K562 (cell line): ENCODE measurements at regions not wholly inside any gene's neighbourhood (a gene's known extent, or its start where the extent isn't known, plus 50 kb on each side); places are given as distances from the start of the nearest gene placed in this dataset.

Experiments used
- ATAC-seq: fragments of 200-7000 bp; cut with Tn5 transposase; 3 replicates; pipeline ENCODE4 v1.9.1; 2020; ENCODE audit warnings: moderate library complexity
- BruUV-seq: library from RNA; stranded (reverse); fragments of 400-500 nt; replicated peaks from 2 replicates; lab custom pipeline; 2021; lab: Mats Ljungman, UMichigan
- CTCF ChIA-PET: fragments of 300-600 bp; formaldehyde crosslinking; extraction: SDS; loops from one replicate; lab custom pipeline; 2021; ENCODE audit warnings: low intra/inter-chr PET ratio; lab: Yijun Ruan, JAX
- POLR2A ChIA-PET: fragments of 300-600, 350-650 bp; sonication (Branson Sonifier 250); formaldehyde crosslinking; extraction: SDS; loops from one replicate; lab custom pipeline; 2021; ENCODE audit warnings: antibody characterized with exemption, inconsistent platforms; lab: Yijun Ruan, JAX
- DNase-seq, 4 experiments: peaks; one replicate each; pipeline versions ENCODE4 v3.0.0 to v3.0.0-alpha.2; 2011 to 2018; ENCODE audit warnings: low spot score in 3 of 4, mixed read lengths in 3 of 4; ENCODE audit errors: extremely low read depth in 1 of 4
- FAIRE-seq: peaks from 2 replicates; lab custom pipeline; 2011; peaks lifted over from hg19 to GRCh38; lab: Jason Lieb, UNC
- H2AFZ ChIP-seq: 2 replicates; pipeline ENCODE4 v1.6.0; 2011; ENCODE audit warnings: low read depth, low read length, control low read depth, inconsistent platforms
- H3K27ac ChIP-seq: fragments of 200-600 bp; 3 replicates; pipeline ENCODE4 v1.8.0; 2011; ENCODE audit warnings: low read depth, mild to moderate bottlenecking, control low read depth, inconsistent platforms, low read length, moderate library complexity, mixed read lengths; ENCODE audit errors: extremely low read depth
- H3K27me3 ChIP-seq, 2 experiments: fragments of 300-600 bp in 1 of 2; 2 replicates in 1 of 2; 3 replicates in 1 of 2; pipeline versions ENCODE4 v1.6.0 to v1.8.0; 2011; ENCODE audit warnings: inconsistent platforms in 2 of 2, low read length in 2 of 2, mild to moderate bottlenecking in 1 of 2, mixed read lengths in 1 of 2, moderate library complexity in 1 of 2; ENCODE audit not compliant: control insufficient read depth in 2 of 2, insufficient read depth in 2 of 2
- H3K36me3 ChIP-seq: fragments of 300-600 bp; 3 replicates; pipeline ENCODE4 v1.8.0; 2011; ENCODE audit warnings: mild to moderate bottlenecking, low read length, inconsistent platforms; ENCODE audit not compliant: control insufficient read depth, insufficient read depth
- H3K4me1 ChIP-seq, 2 experiments: fragments of 200-600 bp in 1 of 2; replicated peaks in 1 of 2; 2 replicates in 1 of 2; 3 replicates in 1 of 2; pipeline versions ENCODE4 v1.5.1 to v1.8.0; 2011; ENCODE audit warnings: inconsistent platforms in 2 of 2, low read length in 2 of 2, mild to moderate bottlenecking in 1 of 2, mixed read lengths in 1 of 2, moderate library complexity in 1 of 2; ENCODE audit not compliant: control insufficient read depth in 2 of 2, insufficient read depth in 2 of 2
- H3K4me2 ChIP-seq: 2 replicates; pipeline ENCODE4 v1.6.1; 2011; ENCODE audit warnings: low read length, control low read depth, inconsistent platforms, mixed read lengths; ENCODE audit not compliant: insufficient read depth
- H3K4me3 ChIP-seq: fragments of 200-600 bp; sonication (generic), shearing (Covaris generic); 2 replicates; pipeline ENCODE4 v1.5.1; 2016; ENCODE audit warnings: control low read depth, inconsistent platforms
- H3K79me2 ChIP-seq: fragments of 200-600 bp; 3 replicates; pipeline ENCODE4 v1.8.0; 2011; ENCODE audit warnings: low read length, inconsistent platforms; ENCODE audit not compliant: control insufficient read depth, insufficient read depth
- H3K9ac ChIP-seq, 2 experiments: 2 replicates each; pipeline versions ENCODE4 v1.6.0 to v1.6.1; 2011; ENCODE audit warnings: low read depth in 2 of 2, low read length in 2 of 2, control low read depth in 1 of 2, inconsistent platforms in 1 of 2, mild to moderate bottlenecking in 1 of 2, mixed read lengths in 1 of 2; ENCODE audit not compliant: insufficient read depth in 1 of 2
- H3K9me1 ChIP-seq: one replicate; pipeline ENCODE4 v1.6.0; 2011; ENCODE audit warnings: inconsistent platforms, mild to moderate bottlenecking, low read length, moderate library complexity; ENCODE audit not compliant: control insufficient read depth, insufficient read depth
- H3K9me3 ChIP-seq: replicated peaks from 2 replicates; pipeline ENCODE4 v1.5.1; 2011; ENCODE audit warnings: low read depth, low read length, inconsistent platforms; ENCODE audit not compliant: control insufficient read depth, insufficient read depth
- H4K20me1 ChIP-seq: replicated peaks from 2 replicates; pipeline ENCODE4 v1.6.1; 2011; ENCODE audit warnings: low read length, inconsistent platforms, mixed read lengths; ENCODE audit not compliant: control insufficient read depth, insufficient read depth
- CBFA2T2 ChIP-seq: fragments of 450-650 bp; conservative IDR thresholded peaks from 2 replicates; pipeline ENCODE4 v1.6.1; 2017; ENCODE audit warnings: mild to moderate bottlenecking
- CCNT2 ChIP-seq: IDR thresholded peaks from 2 replicates; pipeline ENCODE4 v1.6.1; 2011; ENCODE audit warnings: borderline replicate concordance, low read depth, mild to moderate bottlenecking, moderate library complexity, mixed read lengths, low read length; ENCODE audit not compliant: insufficient read length; ENCODE audit errors: extremely low read depth
- DPF2 ChIP-seq: fragments of 450-650 bp; IDR thresholded peaks from 2 replicates; pipeline ENCODE4 v1.6.1; 2016
- GATAD2B ChIP-seq: fragments of 450-650 bp; IDR thresholded peaks from 2 replicates; pipeline ENCODE4 v1.6.1; 2017; ENCODE audit warnings: mild to moderate bottlenecking, borderline replicate concordance
- HDAC2 ChIP-seq: fragments of 450-650 bp; IDR thresholded peaks from 2 replicates; pipeline ENCODE4 v1.6.1; 2016; ENCODE audit warnings: mild to moderate bottlenecking
- KHSRP ChIP-seq: fragments of 450-650 bp; IDR thresholded peaks from 2 replicates; pipeline ENCODE4 v1.6.1; 2017
- KLF16 ChIP-seq: IDR thresholded peaks from 2 replicates; pipeline ENCODE4 v1.6.1; 2016; ENCODE audit warnings: antibody characterized with exemption
- MAFF ChIP-seq: IDR thresholded peaks from 2 replicates; pipeline ENCODE4 v1.6.1; 2012; ENCODE audit warnings: low read length, improper control_type of control experiment
- POLR2G ChIP-seq: fragments of 200-400 bp; formaldehyde crosslinking; IDR thresholded peaks from 2 replicates; pipeline ENCODE4 v1.6.1; 2017; ENCODE audit warnings: low read depth, mild to moderate bottlenecking, antibody characterized with exemption, low read length, moderate library complexity
- UBTF ChIP-seq, 2 experiments: IDR thresholded peaks; 2 replicates each; pipeline ENCODE4 v1.6.1; 2012; ENCODE audit warnings: improper control_type of control experiment in 2 of 2, low read depth in 2 of 2, low read length in 2 of 2, borderline replicate concordance in 1 of 2
- ZC3H8 ChIP-seq: fragments of 450-650 bp; IDR thresholded peaks from 2 replicates; pipeline ENCODE4 v1.6.1; 2017
- ZFP30 ChIP-seq: fragments of 250-450 bp; sonication (Bioruptor Pico); IDR thresholded peaks from 2 replicates; pipeline ENCODE4 v1.8.0; 2022; ENCODE audit warnings: moderate library complexity, mild to moderate bottlenecking, inconsistent platforms, borderline replicate concordance
- ZNF384 ChIP-seq: IDR thresholded peaks from 2 replicates; pipeline ENCODE4 v1.6.1; 2012; ENCODE audit warnings: low read depth, low read length, improper control_type of control experiment
- ZNF764 ChIP-seq: fragments of 250-450 bp; sonication (Bioruptor Pico); IDR thresholded peaks from 2 replicates; pipeline ENCODE4 v1.4.0; 2020; ENCODE audit warnings: low read depth, mild to moderate bottlenecking, moderate library complexity
- ZSCAN29 ChIP-seq: fragments of 450-650 bp; IDR thresholded peaks from 2 replicates; pipeline ENCODE4 v1.6.1; 2017
- WGBS: fragments of 100-300 bp; shearing (Covaris generic); methylation state at CpG from one replicate; pipeline ENCODE4 v1.1.6; 2016; ENCODE audit warnings: low coverage, mixed read lengths; ENCODE audit not compliant: insufficient coverage; ENCODE audit errors: missing lambda C conversion rate; 5-methylcytosine and 5-hydroxymethylcytosine counted together
- in situ Hi-C: fragments of 300-500 bp; cut with MboI; formaldehyde crosslinking; loops from 4 replicates; pipeline ENCODE4 v1.15.0; 2018; ENCODE audit warnings: inconsistent platforms, mixed read lengths
- intact Hi-C: fragments of 100-400 bp; cut with micrococcal nuclease; formaldehyde crosslinking; loops from 2 replicates; pipeline ENCODE4 v1.14.2; 2022
- TF ChIP-seq, protein P1 (sequence below): IDR thresholded peaks from 2 replicates; pipeline ENCODE4 v1.6.1; 2011; ENCODE audit warnings: borderline replicate concordance, low read depth, mild to moderate bottlenecking, moderate library complexity, low read length; ENCODE audit not compliant: insufficient read depth, poor library complexity, severe bottlenecking
- TF ChIP-seq, protein P2 (sequence below): fragments of 250-450 bp; sonication (Bioruptor Pico); IDR thresholded peaks from 2 replicates; pipeline ENCODE4 v1.4.0; 2020; ENCODE audit warnings: mild to moderate bottlenecking
- TF ChIP-seq, protein P3 (sequence below): sonication (generic); IDR thresholded peaks from 2 replicates; pipeline ENCODE4 v1.6.1; 2016

- in situ Hi-C loops = no loop called here
- CTCF ChIA-PET = no interaction called here
- H3K4me3 ChIP-seq = no peak overlapping the region
- TF ChIP-seq HDAC2 = no peak
- TF ChIP-seq UBTF (IDR thresholded peaks at IDR 0.05; ENCODE audit: borderline replicate concordance in 1 of 2, low read depth in 2 of 2, low read length in 2 of 2) = no peak
- no peak for TF ChIP-seq KLF16
- TF ChIP-seq ZNF764 = no peak
- TF ChIP-seq ZC3H8 = no peak
- TF ChIP-seq CBFA2T2 = no peak
- no peak for TF ChIP-seq GATAD2B
- TF ChIP-seq, protein P1, sequence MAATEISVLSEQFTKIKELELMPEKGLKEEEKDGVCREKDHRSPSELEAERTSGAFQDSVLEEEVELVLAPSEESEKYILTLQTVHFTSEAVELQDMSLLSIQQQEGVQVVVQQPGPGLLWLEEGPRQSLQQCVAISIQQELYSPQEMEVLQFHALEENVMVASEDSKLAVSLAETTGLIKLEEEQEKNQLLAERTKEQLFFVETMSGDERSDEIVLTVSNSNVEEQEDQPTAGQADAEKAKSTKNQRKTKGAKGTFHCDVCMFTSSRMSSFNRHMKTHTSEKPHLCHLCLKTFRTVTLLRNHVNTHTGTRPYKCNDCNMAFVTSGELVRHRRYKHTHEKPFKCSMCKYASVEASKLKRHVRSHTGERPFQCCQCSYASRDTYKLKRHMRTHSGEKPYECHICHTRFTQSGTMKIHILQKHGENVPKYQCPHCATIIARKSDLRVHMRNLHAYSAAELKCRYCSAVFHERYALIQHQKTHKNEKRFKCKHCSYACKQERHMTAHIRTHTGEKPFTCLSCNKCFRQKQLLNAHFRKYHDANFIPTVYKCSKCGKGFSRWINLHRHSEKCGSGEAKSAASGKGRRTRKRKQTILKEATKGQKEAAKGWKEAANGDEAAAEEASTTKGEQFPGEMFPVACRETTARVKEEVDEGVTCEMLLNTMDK = no peak
- TF ChIP-seq MAFF = no peak
- TF ChIP-seq, protein P2, sequence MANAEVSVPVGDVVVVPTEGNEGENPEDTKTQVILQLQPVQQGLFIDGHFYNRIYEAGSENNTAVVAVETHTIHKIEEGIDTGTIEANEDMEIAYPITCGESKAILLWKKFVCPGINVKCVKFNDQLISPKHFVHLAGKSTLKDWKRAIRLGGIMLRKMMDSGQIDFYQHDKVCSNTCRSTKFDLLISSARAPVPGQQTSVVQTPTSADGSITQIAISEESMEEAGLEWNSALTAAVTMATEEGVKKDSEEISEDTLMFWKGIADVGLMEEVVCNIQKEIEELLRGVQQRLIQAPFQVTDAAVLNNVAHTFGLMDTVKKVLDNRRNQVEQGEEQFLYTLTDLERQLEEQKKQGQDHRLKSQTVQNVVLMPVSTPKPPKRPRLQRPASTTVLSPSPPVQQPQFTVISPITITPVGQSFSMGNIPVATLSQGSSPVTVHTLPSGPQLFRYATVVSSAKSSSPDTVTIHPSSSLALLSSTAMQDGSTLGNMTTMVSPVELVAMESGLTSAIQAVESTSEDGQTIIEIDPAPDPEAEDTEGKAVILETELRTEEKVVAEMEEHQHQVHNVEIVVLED (CRISPR knock-in tag) = no peak
- TF ChIP-seq ZFP30 (CRISPR knock-in tag) = no peak
- no peak for TF ChIP-seq ZNF384
- TF ChIP-seq, protein P3, sequence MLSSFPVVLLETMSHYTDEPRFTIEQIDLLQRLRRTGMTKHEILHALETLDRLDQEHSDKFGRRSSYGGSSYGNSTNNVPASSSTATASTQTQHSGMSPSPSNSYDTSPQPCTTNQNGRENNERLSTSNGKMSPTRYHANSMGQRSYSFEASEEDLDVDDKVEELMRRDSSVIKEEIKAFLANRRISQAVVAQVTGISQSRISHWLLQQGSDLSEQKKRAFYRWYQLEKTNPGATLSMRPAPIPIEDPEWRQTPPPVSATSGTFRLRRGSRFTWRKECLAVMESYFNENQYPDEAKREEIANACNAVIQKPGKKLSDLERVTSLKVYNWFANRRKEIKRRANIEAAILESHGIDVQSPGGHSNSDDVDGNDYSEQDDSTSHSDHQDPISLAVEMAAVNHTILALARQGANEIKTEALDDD = no peak
- no peak for TF ChIP-seq POLR2G
- TF ChIP-seq CCNT2 = no peak
- TF ChIP-seq KHSRP = no peak
- no peak for TF ChIP-seq DPF2
- no peak for TF ChIP-seq ZSCAN29
Observed at GRCh38 chr2:175786471-175787124, 215.5 kb downstream of the LNPK start.

More at GRCh38 chr2:175786471-175787124, 215.5 kb downstream of the LNPK start:
- Histone ChIP-seq H4K20me1 (no peaks in the 10 kb centered on the region), H3K27ac (no peak overlapping the region), H3K36me3 (no peaks in the 10 kb centered on the region), H3K4me2 (no peak overlapping the region), H3K9me3 (no peaks in the 10 kb centered on the region), H3K79me2 (no peaks in the 10 kb centered on the region), H3K4me1 (no peaks in the 10 kb centered on the region), H3K9ac (no peak overlapping the region), H3K27me3 (peaks cover 2 to 14% of the 10 kb centered on the region in 2 experiments; a peak in 2 of 5 replicates), H2AFZ (no peak overlapping the region), H3K9me1 (no peaks in the 10 kb centered on the region)
- POLR2A ChIA-PET = no interaction called here
- intact Hi-C loops = no loop called here
- WGBS = 0% methylated on average over 3 of the region's 3 CpGs
- DNase-seq (no peak), ATAC-seq (no peak), FAIRE-seq (no peak)
- BruUV-seq = no TSS peak
